ENCODE measurements at regions not wholly inside any gene's neighbourhood (a gene's known extent, or its start where the extent isn't known, plus 50 kb on each side); places are given as distances from the start of the nearest gene placed in this dataset.
A peak's percentile ranks its signal among the peaks of the same experiment; 100 is the strongest.

DNA sequence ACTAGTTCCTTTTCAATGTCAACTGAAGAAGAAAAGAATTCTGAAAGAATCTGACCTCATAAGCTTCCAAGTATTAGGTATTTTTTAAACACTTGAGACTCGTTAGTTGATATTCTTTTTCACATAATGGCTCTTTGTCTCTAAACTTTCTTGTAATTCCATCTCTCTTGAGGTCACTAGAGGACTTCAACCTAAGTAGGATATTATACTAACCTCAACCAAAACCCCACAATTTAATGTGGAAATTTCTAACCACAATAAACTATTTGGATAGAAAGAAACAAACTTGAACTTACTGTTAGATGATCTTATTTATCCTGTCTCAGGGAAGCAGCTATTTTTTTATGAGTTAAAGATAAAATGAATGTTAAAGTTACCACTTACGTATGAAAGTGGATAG, 206.9 kb upstream of the FSIP2 start:
- no peak overlapping the region for H2BK12ac ChIP-seq (ENCODE audit: low read length in 2 of 2)
- H3K4me3 ChIP-seq (ENCODE audit: insufficient read depth in 1 of 2, low read depth in 1 of 2, low read length in 2 of 2), result no peak overlapping the region
- no peak overlapping the region for H2AFZ ChIP-seq (ENCODE audit: low read depth, low read length)
- no peak overlapping the region for H3K14ac ChIP-seq (ENCODE audit: low read length in 2 of 2)
- peaks cover 21% of the 10 kb centered on the region for H3K9me3 ChIP-seq (ENCODE audit: control insufficient read depth, low read length)
- H3K4ac ChIP-seq (ENCODE audit: low read depth in 1 of 2, low read length in 2 of 2), result no peak overlapping the region
- H2AK5ac ChIP-seq (ENCODE audit: low read length, severe bottlenecking), result no peak overlapping the region
- no peak overlapping the region for H3K18ac ChIP-seq (ENCODE audit: low read depth in 1 of 2, low read length in 2 of 2)
- peaks cover 2% of the 10 kb centered on the region for H3K79me1 ChIP-seq (replicated peaks; ENCODE audit: low read length, poor library complexity, severe bottlenecking)
- no peaks in the 10 kb centered on the region for H3K36me3 ChIP-seq (ENCODE audit: control insufficient read depth in 1 of 2, insufficient read depth in 2 of 2, low read depth in 1 of 2, low read length in 2 of 2)
- 100% methylated on average over 1 of the region's 2 CpGs for WGBS
- H4K91ac ChIP-seq (ENCODE audit: low read length), result no peak overlapping the region
- no peak overlapping the region for H2BK5ac ChIP-seq (ENCODE audit: low read depth, low read length, poor library complexity, severe bottlenecking)
- no peak overlapping the region for H3K23ac ChIP-seq (ENCODE audit: low read length in 2 of 2)
- H3K27me3 ChIP-seq (ENCODE audit: control insufficient read depth in 1 of 2, insufficient read depth in 1 of 2, low read length in 2 of 2), result no peaks in the 10 kb centered on the region
- DNase-seq, result no peak
- no peak overlapping the region for H2BK15ac ChIP-seq (ENCODE audit: low read depth, poor library complexity, severe bottlenecking)
- H3K4me2 ChIP-seq (ENCODE audit: low read length, poor library complexity, severe bottlenecking), result no peak overlapping the region
- no peak overlapping the region for H4K8ac ChIP-seq (ENCODE audit: low read length)
- H2BK120ac ChIP-seq (ENCODE audit: low read depth, low read length), result no peak overlapping the region
- H3K27ac ChIP-seq (ENCODE audit: low read length, poor library complexity, severe bottlenecking), result no peak overlapping the region
- no peaks in the 10 kb centered on the region for H3K4me1 ChIP-seq (ENCODE audit: control insufficient read depth, insufficient read depth, low read depth, low read length)
- no peak overlapping the region for H3K9ac ChIP-seq (ENCODE audit: low read length)

- H2BK15ac ChIP-seq (ENCODE audit: low read depth, poor library complexity, severe bottlenecking), result no peak overlapping the region
- no peak overlapping the region for H2BK120ac ChIP-seq (ENCODE audit: low read depth, low read length)
- no peak overlapping the region for H3K4ac ChIP-seq (ENCODE audit: low read depth in 1 of 2, low read length in 2 of 2)
- H2AK5ac ChIP-seq (ENCODE audit: low read length, severe bottlenecking), result no peak overlapping the region
- no peak overlapping the region for H2AFZ ChIP-seq (ENCODE audit: low read depth, low read length)
- WGBS, result 100% methylated on average over 2 of the region's 2 CpGs
- no peak for DNase-seq
- H3K4me3 ChIP-seq (ENCODE audit: insufficient read depth in 1 of 2, low read depth in 1 of 2, low read length in 2 of 2), result no peak overlapping the region
- H3K23ac ChIP-seq (ENCODE audit: low read length in 2 of 2), result no peak overlapping the region
- H3K27ac ChIP-seq (ENCODE audit: low read length, poor library complexity, severe bottlenecking), result no peak overlapping the region
- no peaks in the 10 kb centered on the region for H3K79me1 ChIP-seq (replicated peaks; ENCODE audit: low read length, poor library complexity, severe bottlenecking)
- no peak overlapping the region for H4K8ac ChIP-seq (ENCODE audit: low read length)
- no peak overlapping the region for H2BK5ac ChIP-seq (ENCODE audit: low read depth, low read length, poor library complexity, severe bottlenecking)
- no peak overlapping the region for H3K9ac ChIP-seq (ENCODE audit: low read length)
- H3K14ac ChIP-seq (ENCODE audit: low read length in 2 of 2), result no peak overlapping the region
- no peak overlapping the region for H2BK12ac ChIP-seq (ENCODE audit: low read length in 2 of 2)
- no peak overlapping the region for H4K91ac ChIP-seq (ENCODE audit: low read length)
- H3K4me1 ChIP-seq (ENCODE audit: control insufficient read depth, insufficient read depth, low read depth, low read length), result no peaks in the 10 kb centered on the region
- no peak overlapping the region for H3K4me2 ChIP-seq (ENCODE audit: low read length, poor library complexity, severe bottlenecking)
- no peaks in the 10 kb centered on the region for H3K27me3 ChIP-seq (ENCODE audit: control insufficient read depth in 1 of 2, insufficient read depth in 1 of 2, low read length in 2 of 2)
- H3K36me3 ChIP-seq (ENCODE audit: control insufficient read depth in 1 of 2, insufficient read depth in 2 of 2, low read depth in 1 of 2, low read length in 2 of 2), result no peaks in the 10 kb centered on the region
- H3K18ac ChIP-seq (ENCODE audit: low read depth in 1 of 2, low read length in 2 of 2), result no peak overlapping the region
- H3K9me3 ChIP-seq (ENCODE audit: control insufficient read depth, low read length), result peaks cover 3% of the 10 kb centered on the region
Measured at GRCh38 chr2:185537689-185538088, 200.9 kb upstream of the FSIP2 start.

DNA sequence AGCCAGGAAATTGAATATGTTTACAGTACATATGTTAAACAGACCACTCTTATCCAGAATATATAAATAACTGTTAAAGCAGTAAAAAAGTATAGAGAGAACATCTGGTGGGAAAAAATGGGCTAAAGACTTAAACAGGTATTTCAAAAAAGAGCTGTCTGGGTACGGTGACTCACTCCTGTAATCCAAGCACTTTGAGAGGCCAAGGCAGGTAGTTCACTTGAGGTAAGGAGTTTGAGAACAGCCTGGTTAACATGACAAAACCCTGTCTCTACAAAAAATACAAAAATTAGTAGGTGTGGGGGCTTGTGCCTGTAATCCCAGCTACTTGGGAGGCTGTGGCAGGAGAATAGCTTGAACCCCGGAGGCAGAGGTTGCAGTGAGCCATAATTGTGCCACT, 171.4 kb upstream of the FSIP2 start:
- Histone ChIP-seq H2AK5ac (ENCODE audit: low read length, severe bottlenecking) (no peak overlapping the region), H3K4me3 (ENCODE audit: insufficient read depth in 1 of 2, low read depth in 1 of 2, low read length in 2 of 2) (no peak overlapping the region), H4K8ac (ENCODE audit: low read length) (no peak overlapping the region), H3K14ac (ENCODE audit: low read length in 2 of 2) (no peak overlapping the region), H2BK15ac (ENCODE audit: low read depth, poor library complexity, severe bottlenecking) (no peak overlapping the region), H2BK12ac (ENCODE audit: low read length in 2 of 2) (no peak overlapping the region), H2AFZ (ENCODE audit: low read depth, low read length) (no peak overlapping the region), H3K18ac (ENCODE audit: low read depth in 1 of 2, low read length in 2 of 2) (no peak overlapping the region), H3K9ac (ENCODE audit: low read length) (no peak overlapping the region), H3K23ac (ENCODE audit: low read length in 2 of 2) (no peak overlapping the region), H2BK120ac (ENCODE audit: low read depth, low read length) (no peak overlapping the region), H3K4ac (ENCODE audit: low read depth in 1 of 2, low read length in 2 of 2) (no peak overlapping the region), H2BK5ac (ENCODE audit: low read depth, low read length, poor library complexity, severe bottlenecking) (no peak overlapping the region), H3K4me1 (ENCODE audit: control insufficient read depth, insufficient read depth, low read depth, low read length) (peaks cover 2% of the 10 kb centered on the region), H4K91ac (ENCODE audit: low read length) (no peak overlapping the region), H3K36me3 (ENCODE audit: control insufficient read depth in 1 of 2, insufficient read depth in 2 of 2, low read depth in 1 of 2, low read length in 2 of 2) (no peaks in the 10 kb centered on the region), H3K9me3 (ENCODE audit: control insufficient read depth, low read length) (peaks cover 12% of the 10 kb centered on the region), H3K27ac (ENCODE audit: low read length, poor library complexity, severe bottlenecking) (no peak overlapping the region), H3K27me3 (ENCODE audit: control insufficient read depth in 1 of 2, insufficient read depth in 1 of 2, low read length in 2 of 2) (no peaks in the 10 kb centered on the region), H3K79me1 (replicated peaks; ENCODE audit: low read length, poor library complexity, severe bottlenecking) (peaks cover 1% of the 10 kb centered on the region), H3K4me2 (ENCODE audit: low read length, poor library complexity, severe bottlenecking) (no peak overlapping the region)
- WGBS, result 100% methylated on average over 2 of the region's 2 CpGs
- no peak for DNase-seq

- no peak overlapping the region for H2BK5ac ChIP-seq (ENCODE audit: low read depth, low read length, poor library complexity, severe bottlenecking)
- H2BK15ac ChIP-seq (ENCODE audit: low read depth, poor library complexity, severe bottlenecking), result no peak overlapping the region
- H3K36me3 ChIP-seq (ENCODE audit: control insufficient read depth in 1 of 2, insufficient read depth in 2 of 2, low read depth in 1 of 2, low read length in 2 of 2), result no peaks in the 10 kb centered on the region
- H3K4me2 ChIP-seq (ENCODE audit: low read length, poor library complexity, severe bottlenecking), result no peak overlapping the region
- H3K27me3 ChIP-seq (ENCODE audit: control insufficient read depth in 1 of 2, insufficient read depth in 1 of 2, low read length in 2 of 2), result no peaks in the 10 kb centered on the region
- no peak overlapping the region for H4K91ac ChIP-seq (ENCODE audit: low read length)
- H2AK5ac ChIP-seq (ENCODE audit: low read length, severe bottlenecking), result peak overlapping the region; percentile 45
- peaks cover 2% of the 10 kb centered on the region for H3K4me1 ChIP-seq (ENCODE audit: control insufficient read depth, insufficient read depth, low read depth, low read length)
- no peak overlapping the region for H3K23ac ChIP-seq (ENCODE audit: low read length in 2 of 2)
- no peak overlapping the region for H3K18ac ChIP-seq (ENCODE audit: low read depth in 1 of 2, low read length in 2 of 2)
- no peak overlapping the region for H2AFZ ChIP-seq (ENCODE audit: low read depth, low read length)
- H3K4ac ChIP-seq (ENCODE audit: low read depth in 1 of 2, low read length in 2 of 2), result no peak overlapping the region
- no peak for DNase-seq
- WGBS, result 82% methylated on average over 7 of the region's 8 CpGs
- H3K27ac ChIP-seq (ENCODE audit: low read length, poor library complexity, severe bottlenecking), result no peak overlapping the region
- H3K14ac ChIP-seq (ENCODE audit: low read length in 2 of 2), result peak overlapping the region in 1 of 2 experiments; percentile 55
- H3K79me1 ChIP-seq (replicated peaks; ENCODE audit: low read length, poor library complexity, severe bottlenecking), result peaks cover 1% of the 10 kb centered on the region
- no peak overlapping the region for H2BK120ac ChIP-seq (ENCODE audit: low read depth, low read length)
- no peak overlapping the region for H3K4me3 ChIP-seq (ENCODE audit: insufficient read depth in 1 of 2, low read depth in 1 of 2, low read length in 2 of 2)
- no peak overlapping the region for H2BK12ac ChIP-seq (ENCODE audit: low read length in 2 of 2)
- peaks cover 8% of the 10 kb centered on the region for H3K9me3 ChIP-seq (ENCODE audit: control insufficient read depth, low read length)
- H3K9ac ChIP-seq (ENCODE audit: low read length), result no peak overlapping the region
- peak overlapping the region; percentile 23 for H4K8ac ChIP-seq (ENCODE audit: low read length)
Measured at GRCh38 chr2:185567940-185568339, 170.7 kb upstream of the FSIP2 start.
